CD4-positive, alpha-beta memory T cell (primary cell): ENCODE measurements at regions not wholly inside any gene's neighbourhood (a gene's known extent, or its start where the extent isn't known, plus 50 kb on each side); places are given as distances from the start of the nearest gene placed in this dataset.

ENCODE experiments used
- CTCF ChIA-PET: fragments of 350-600 bp; sonication (Branson Sonifier 250); formaldehyde crosslinking; loops from one replicate; lab custom pipeline; 2021; ENCODE audit warnings: inconsistent platforms; ENCODE audit not compliant: partially characterized antibody; lab: Charles Lee
- POLR2A ChIA-PET: fragments of 350-600 bp; sonication (Branson Sonifier 250); formaldehyde crosslinking; loops from one replicate; lab custom pipeline; 2021; ENCODE audit not compliant: partially characterized antibody; lab: Charles Lee
- DNase-seq, 5 donors: peaks; one replicate each; pipeline versions ENCODE4 v3.0.0 to v3.0.0-alpha.2; 2020 to 2022; ENCODE audit warnings: mixed read lengths in 1 of 5
- H3K27ac ChIP-seq: one replicate; pipeline ENCODE4 v1.7.0; 2013; ENCODE audit warnings: low read depth, low read length
- H3K27me3 ChIP-seq: 2 replicates; pipeline ENCODE4 v1.7.0; 2013; ENCODE audit warnings: mild to moderate bottlenecking, low read length, moderate library complexity; ENCODE audit not compliant: insufficient read depth
- H3K36me3 ChIP-seq: 2 replicates; pipeline ENCODE4 v1.7.0; 2013; ENCODE audit warnings: mild to moderate bottlenecking, low read length, moderate library complexity; ENCODE audit not compliant: insufficient read depth
- H3K4me1 ChIP-seq: 2 replicates; pipeline ENCODE4 v1.7.0; 2013; ENCODE audit warnings: mild to moderate bottlenecking, low read length, moderate library complexity; ENCODE audit not compliant: insufficient read depth
- H3K4me3 ChIP-seq, 2 donors: one replicate each; pipeline ENCODE4 v1.7.0; 2013; ENCODE audit warnings: low read length in 2 of 2, mild to moderate bottlenecking in 1 of 2
- H3K9me3 ChIP-seq, 2 donors: one replicate each; pipeline ENCODE4 v1.7.0; 2013; ENCODE audit warnings: low read length in 2 of 2, control low read depth in 1 of 2; ENCODE audit not compliant: control insufficient read depth in 1 of 2
- H3K27ac Mint-ChIP-seq, 7 donors: one replicate each; pipeline ENCODE4 v1.8.0; 2020 to 2021; ENCODE audit warnings: mixed read lengths in 7 of 7, mild to moderate bottlenecking in 6 of 7, inconsistent platforms in 3 of 7, moderate library complexity in 3 of 7
- H3K27me3 Mint-ChIP-seq, 2 donors: one replicate each; pipeline ENCODE4 v1.8.0; 2020 to 2021; ENCODE audit warnings: mixed read lengths in 2 of 2
- H3K36me3 Mint-ChIP-seq, 2 donors: one replicate each; pipeline ENCODE4 v1.8.0; 2020 to 2021; ENCODE audit warnings: mixed read lengths in 2 of 2, inconsistent platforms in 1 of 2, mild to moderate bottlenecking in 1 of 2
- H3K4me1 Mint-ChIP-seq, 4 donors: one replicate each; pipeline ENCODE4 v1.8.0; 2020 to 2021; ENCODE audit warnings: mixed read lengths in 4 of 4, mild to moderate bottlenecking in 1 of 4
- H3K4me3 Mint-ChIP-seq, 8 donors: one replicate each; pipeline ENCODE4 v1.8.0; 2020 to 2021; ENCODE audit warnings: mixed read lengths in 8 of 8, mild to moderate bottlenecking in 7 of 8, moderate library complexity in 6 of 8, inconsistent platforms in 3 of 8
- H3K9me3 Mint-ChIP-seq, 8 donors: one replicate each; pipeline ENCODE4 v1.8.0; 2020 to 2021; ENCODE audit warnings: mixed read lengths in 8 of 8, mild to moderate bottlenecking in 5 of 8, inconsistent platforms in 3 of 8, moderate library complexity in 1 of 8
- intact Hi-C: fragments of 100-400 bp; cut with micrococcal nuclease; formaldehyde crosslinking; loops from one replicate; pipeline ENCODE4 v1.15.1; 2023

- Histone ChIP-seq H3K36me3 (no peaks in the 10 kb centered on the region), H3K4me1 (no peaks in the 10 kb centered on the region), H3K9me3 (peaks cover 0 to 3% of the 10 kb centered on the region in 2 donors), H3K27me3 (no peaks in the 10 kb centered on the region), H3K27ac (no peak overlapping the region), H3K4me3 (no peak overlapping the region)
- H3K27ac Mint-ChIP-seq: no peak overlapping the region
- no peak for DNase-seq
- POLR2A ChIA-PET: no interaction called here
- no peaks in the 10 kb centered on the region for H3K27me3 Mint-ChIP-seq
- H3K4me3 Mint-ChIP-seq: no peak overlapping the region
- H3K9me3 Mint-ChIP-seq: peaks cover 0 to 7% (median 0%) of the 10 kb centered on the region in 8 donors
- CTCF ChIA-PET: interaction anchor here (0.6 kb wide), 1 partner anchor 111 kb away, joined by 3 read pairs; no protein-coding TSS in a partner anchor
- intact Hi-C loops: no loop called here
- H3K4me1 Mint-ChIP-seq: no peaks in the 10 kb centered on the region
- H3K36me3 Mint-ChIP-seq: no peaks in the 10 kb centered on the region
Observed at GRCh38 chr5:120999550-120999949, 535.5 kb downstream of the PRR16 start.

DNA sequence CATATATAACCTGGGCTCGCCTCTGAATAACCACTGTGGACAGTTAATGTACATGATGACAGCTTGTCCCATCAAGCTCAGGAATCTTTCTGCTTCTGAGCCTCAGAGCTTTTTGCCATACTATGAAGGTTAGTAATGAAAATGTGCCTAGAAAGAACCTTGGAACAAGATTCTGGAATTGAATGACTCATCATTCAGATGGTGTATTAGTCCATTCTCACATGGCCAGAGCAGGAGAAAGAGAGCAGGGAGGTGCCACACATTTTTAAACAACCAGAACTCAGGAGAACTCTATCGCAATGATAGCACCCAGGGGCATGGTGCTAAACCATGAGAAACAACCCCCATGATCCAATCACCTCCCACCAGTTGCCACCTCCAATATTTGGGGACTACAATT is 542.1 kb downstream of the PRR16 start:
- no peaks in the 10 kb centered on the region for H3K4me1 ChIP-seq
- peaks cover 0 to 3% (median under 1%) of the 10 kb centered on the region in 8 donors for H3K9me3 Mint-ChIP-seq
- no peak for DNase-seq
- intact Hi-C loops: no loop called here
- H3K27ac ChIP-seq: no peak overlapping the region
- H3K4me3 Mint-ChIP-seq: no peak overlapping the region
- H3K36me3 ChIP-seq: no peaks in the 10 kb centered on the region
- H3K27ac Mint-ChIP-seq: no peak overlapping the region
- H3K36me3 Mint-ChIP-seq: no peaks in the 10 kb centered on the region
- H3K4me3 ChIP-seq: no peak overlapping the region
- H3K9me3 ChIP-seq: no peaks in the 10 kb centered on the region
- no peaks in the 10 kb centered on the region for H3K27me3 Mint-ChIP-seq
- POLR2A ChIA-PET: no interaction called here
- CTCF ChIA-PET: no interaction called here
- H3K4me1 Mint-ChIP-seq: no peaks in the 10 kb centered on the region
- no peaks in the 10 kb centered on the region for H3K27me3 ChIP-seq

DNA sequence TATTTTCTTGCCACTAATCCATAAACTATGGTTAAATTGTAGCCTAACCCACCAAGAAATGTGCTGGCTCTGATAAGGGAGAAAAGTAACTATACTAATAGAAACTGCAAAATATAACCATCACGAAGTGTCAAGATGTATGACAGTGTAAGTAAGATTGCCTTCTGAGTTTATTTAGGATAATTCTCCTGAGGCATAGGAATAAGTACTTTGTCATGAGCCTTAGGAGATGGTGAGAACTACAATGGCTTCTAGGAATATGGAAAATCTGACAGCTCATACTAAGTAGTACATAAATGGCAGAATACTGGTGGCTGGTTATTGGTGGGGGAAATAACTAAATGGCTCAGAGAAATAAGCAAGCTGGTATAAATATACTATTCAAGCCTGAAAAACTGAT is 543.9 kb downstream of the PRR16 start:
- Histone ChIP-seq H3K27ac (no peak overlapping the region), H3K9me3 (no peaks in the 10 kb centered on the region), H3K4me1 (no peaks in the 10 kb centered on the region), H3K27me3 (no peaks in the 10 kb centered on the region), H3K4me3 (no peak overlapping the region), H3K36me3 (no peaks in the 10 kb centered on the region)
- POLR2A ChIA-PET: no interaction called here
- no peak for DNase-seq
- no peaks in the 10 kb centered on the region for H3K36me3 Mint-ChIP-seq
- no peak overlapping the region for H3K4me3 Mint-ChIP-seq
- H3K27ac Mint-ChIP-seq: no peak overlapping the region
- no peaks in the 10 kb centered on the region for H3K27me3 Mint-ChIP-seq
- CTCF ChIA-PET: no interaction called here
- peaks cover 0 to 5% (median 2%) of the 10 kb centered on the region in 8 donors for H3K9me3 Mint-ChIP-seq
- intact Hi-C loops: no loop called here
- H3K4me1 Mint-ChIP-seq: no peaks in the 10 kb centered on the region

- no peaks in the 10 kb centered on the region for H3K4me1 ChIP-seq
- no peaks in the 10 kb centered on the region for H3K27me3 ChIP-seq
- H3K4me3 Mint-ChIP-seq: no peak overlapping the region
- intact Hi-C loops: no loop called here
- H3K9me3 ChIP-seq: no peaks in the 10 kb centered on the region
- POLR2A ChIA-PET: no interaction called here
- no peaks in the 10 kb centered on the region for H3K4me1 Mint-ChIP-seq
- CTCF ChIA-PET: no interaction called here
- H3K36me3 Mint-ChIP-seq: no peaks in the 10 kb centered on the region
- no peaks in the 10 kb centered on the region for H3K27me3 Mint-ChIP-seq
- H3K27ac Mint-ChIP-seq: no peak overlapping the region
- H3K27ac ChIP-seq: no peak overlapping the region
- H3K4me3 ChIP-seq: no peak overlapping the region
- no peak for DNase-seq
- peaks cover 0 to 5% (median 2%) of the 10 kb centered on the region in 8 donors for H3K9me3 Mint-ChIP-seq
- no peaks in the 10 kb centered on the region for H3K36me3 ChIP-seq
Observed at GRCh38 chr5:121009058-121009457, 545.0 kb downstream of the PRR16 start.

DNA sequence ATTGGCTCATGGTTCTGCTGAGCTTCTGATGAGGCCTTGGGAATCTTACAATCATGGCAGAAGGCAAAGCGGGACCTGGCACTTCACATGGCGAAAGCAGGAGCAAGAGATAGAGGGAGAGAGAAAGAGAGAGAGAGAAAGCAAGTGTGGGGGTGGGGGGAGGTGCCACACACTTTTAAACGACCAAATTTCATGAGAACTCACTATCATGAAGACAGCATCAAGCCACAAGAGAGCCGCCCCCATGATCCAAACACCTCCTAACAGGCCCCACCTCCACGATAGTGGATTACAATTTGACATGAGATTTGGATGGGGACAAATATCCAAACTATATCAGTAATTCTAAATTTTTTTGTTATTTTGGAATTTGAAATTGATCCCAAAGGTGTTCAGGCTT is 553.9 kb downstream of the PRR16 start:
- no peaks in the 10 kb centered on the region for H3K36me3 Mint-ChIP-seq
- POLR2A ChIA-PET: no interaction called here
- no peak overlapping the region for H3K4me3 Mint-ChIP-seq

GRCh38 chr5:121019106-121019505 is 555.0 kb downstream of the PRR16 start:
- Histone ChIP-seq H3K4me3 (no peak overlapping the region), H3K9me3 (no peaks in the 10 kb centered on the region), H3K36me3 (no peaks in the 10 kb centered on the region), H3K27ac (no peak overlapping the region), H3K27me3 (no peaks in the 10 kb centered on the region), H3K4me1 (no peaks in the 10 kb centered on the region)
- no peaks in the 10 kb centered on the region for H3K4me1 Mint-ChIP-seq
- intact Hi-C loops: no loop called here
- ChIA-PET POLR2A (no interaction called here), CTCF (interaction anchor here (0.6 kb wide), 1 partner anchor 150 kb away, joined by 3 read pairs; no protein-coding TSS in a partner anchor)
- peaks cover 0 to 10% (median 4%) of the 10 kb centered on the region in 8 donors for H3K9me3 Mint-ChIP-seq
- no peak overlapping the region for H3K4me3 Mint-ChIP-seq
- H3K27me3 Mint-ChIP-seq: no peaks in the 10 kb centered on the region
- no peak overlapping the region for H3K27ac Mint-ChIP-seq
- DNase-seq: no peak
- H3K36me3 Mint-ChIP-seq: no peaks in the 10 kb centered on the region

More for the DNA sequence above, 553.9 kb downstream of the PRR16 start:
- Mint-ChIP-seq H3K4me1 (no peaks in the 10 kb centered on the region), H3K27me3 (no peaks in the 10 kb centered on the region), H3K27ac (no peak overlapping the region), H3K9me3 (peaks cover 0 to 9% (median 4%) of the 10 kb centered on the region in 8 donors)
- Histone ChIP-seq H3K27ac (no peak overlapping the region), H3K9me3 (no peaks in the 10 kb centered on the region), H3K4me3 (no peak overlapping the region), H3K27me3 (no peaks in the 10 kb centered on the region), H3K36me3 (no peaks in the 10 kb centered on the region), H3K4me1 (no peaks in the 10 kb centered on the region)
- CTCF ChIA-PET: no interaction called here
- DNase-seq: no peak
- intact Hi-C loops: no loop called here

GRCh38 chr5:121019734-121020133 is 555.6 kb downstream of the PRR16 start:
- no peak for DNase-seq
- Mint-ChIP-seq H3K27ac (no peak overlapping the region), H3K27me3 (no peaks in the 10 kb centered on the region), H3K9me3 (peaks cover 0 to 10% (median 3%) of the 10 kb centered on the region in 8 donors), H3K4me3 (no peak overlapping the region), H3K4me1 (no peaks in the 10 kb centered on the region), H3K36me3 (no peaks in the 10 kb centered on the region)
- intact Hi-C loops: no loop called here
- ChIA-PET POLR2A (no interaction called here), CTCF (interaction anchor here (0.6 kb wide), 1 partner anchor 1117 kb away, joined by 4 read pairs; no protein-coding TSS in a partner anchor)
- H3K9me3 ChIP-seq: no peaks in the 10 kb centered on the region
- H3K4me3 ChIP-seq: no peak overlapping the region
- H3K36me3 ChIP-seq: no peaks in the 10 kb centered on the region
- no peak overlapping the region for H3K27ac ChIP-seq
- no peaks in the 10 kb centered on the region for H3K4me1 ChIP-seq
- no peaks in the 10 kb centered on the region for H3K27me3 ChIP-seq

- no peaks in the 10 kb centered on the region for H3K4me1 Mint-ChIP-seq
Observed at GRCh38 chr5:121021681-121022080, 557.6 kb downstream of the PRR16 start.

More at GRCh38 chr5:121021681-121022080, 557.6 kb downstream of the PRR16 start:
- intact Hi-C loops: no loop called here
- ChIA-PET POLR2A (no interaction called here), CTCF (no interaction called here)
- H3K27me3 Mint-ChIP-seq: no peaks in the 10 kb centered on the region
- no peaks in the 10 kb centered on the region for H3K9me3 ChIP-seq
- H3K4me3 Mint-ChIP-seq: no peak overlapping the region
- H3K27ac Mint-ChIP-seq: no peak overlapping the region
- no peak overlapping the region for H3K4me3 ChIP-seq
- H3K36me3 Mint-ChIP-seq: no peaks in the 10 kb centered on the region
- no peaks in the 10 kb centered on the region for H3K36me3 ChIP-seq
- H3K27me3 ChIP-seq: no peaks in the 10 kb centered on the region
- peaks cover 0 to 7% (median 1%) of the 10 kb centered on the region in 8 donors for H3K9me3 Mint-ChIP-seq
- DNase-seq: no peak
- no peaks in the 10 kb centered on the region for H3K4me1 ChIP-seq
- no peak overlapping the region for H3K27ac ChIP-seq
